ENCODE measurements at regions not wholly inside any gene's neighbourhood (a gene's known extent, or its start where the extent isn't known, plus 50 kb on each side); places are given as distances from the start of the nearest gene placed in this dataset.

DNA sequence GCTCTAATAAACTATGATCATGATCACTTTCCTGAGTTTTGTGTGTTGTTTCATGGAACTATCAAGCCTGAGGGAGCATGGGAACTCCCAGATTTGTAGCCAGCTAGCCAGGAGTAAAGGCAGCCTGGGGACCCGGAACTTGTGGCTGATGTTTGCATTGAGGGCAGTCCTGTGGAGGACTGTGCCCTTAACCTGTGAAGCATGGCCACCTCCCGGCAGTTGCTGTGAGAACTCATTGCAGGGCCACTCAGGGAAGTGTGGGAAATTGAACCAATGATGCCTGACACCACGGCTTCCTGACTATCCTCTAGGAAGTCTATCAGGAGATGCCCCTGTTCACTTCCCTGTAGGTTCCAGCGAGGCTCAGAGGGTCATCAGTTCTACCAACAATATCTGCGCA is 250.6 kb downstream of the DAD1 start:
- Histone ChIP-seq H3K36me3 (no peaks in the 10 kb centered on the region), H3K27ac (peak overlapping the region; percentile 45 to 71), H3K4me3 (no peak overlapping the region), H3K9me3 (no peaks in the 10 kb centered on the region), H3K27me3 (no peaks in the 10 kb centered on the region), H3K4me1 (peaks cover 0 to 7% of the 10 kb centered on the region in 2 donors)
- TF ChIP-seq, protein P1, sequence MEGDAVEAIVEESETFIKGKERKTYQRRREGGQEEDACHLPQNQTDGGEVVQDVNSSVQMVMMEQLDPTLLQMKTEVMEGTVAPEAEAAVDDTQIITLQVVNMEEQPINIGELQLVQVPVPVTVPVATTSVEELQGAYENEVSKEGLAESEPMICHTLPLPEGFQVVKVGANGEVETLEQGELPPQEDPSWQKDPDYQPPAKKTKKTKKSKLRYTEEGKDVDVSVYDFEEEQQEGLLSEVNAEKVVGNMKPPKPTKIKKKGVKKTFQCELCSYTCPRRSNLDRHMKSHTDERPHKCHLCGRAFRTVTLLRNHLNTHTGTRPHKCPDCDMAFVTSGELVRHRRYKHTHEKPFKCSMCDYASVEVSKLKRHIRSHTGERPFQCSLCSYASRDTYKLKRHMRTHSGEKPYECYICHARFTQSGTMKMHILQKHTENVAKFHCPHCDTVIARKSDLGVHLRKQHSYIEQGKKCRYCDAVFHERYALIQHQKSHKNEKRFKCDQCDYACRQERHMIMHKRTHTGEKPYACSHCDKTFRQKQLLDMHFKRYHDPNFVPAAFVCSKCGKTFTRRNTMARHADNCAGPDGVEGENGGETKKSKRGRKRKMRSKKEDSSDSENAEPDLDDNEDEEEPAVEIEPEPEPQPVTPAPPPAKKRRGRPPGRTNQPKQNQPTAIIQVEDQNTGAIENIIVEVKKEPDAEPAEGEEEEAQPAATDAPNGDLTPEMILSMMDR (IDR thresholded peaks at IDR 0.05), result no peak
- no peak for DNase-seq (ENCODE audit: low spot score in 2 of 2)
- intact Hi-C loops (cut with DNase I), result no loop called here

DNA sequence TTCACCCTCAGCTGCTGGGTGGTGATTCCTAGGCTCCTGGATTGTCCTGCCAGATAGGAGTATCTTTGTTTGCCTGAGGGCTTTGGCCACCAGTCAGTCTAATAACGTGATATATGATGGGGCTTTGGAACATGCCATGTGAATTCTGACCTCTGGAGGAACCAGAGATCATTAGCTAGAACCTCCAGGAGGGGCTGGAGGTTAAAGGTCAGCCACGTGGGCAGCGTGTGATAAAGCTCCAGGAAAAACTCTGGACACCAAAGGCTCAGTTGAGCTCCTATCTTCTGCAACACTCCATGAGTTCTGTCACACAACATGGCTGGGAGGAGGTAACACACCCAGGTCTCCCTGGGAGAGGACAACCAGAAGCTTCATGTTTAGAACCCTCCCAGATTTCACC is 251.1 kb downstream of the DAD1 start:
- H3K4me1 ChIP-seq, result peaks cover 0 to 7% of the 10 kb centered on the region in 2 donors
- H3K27ac ChIP-seq, result peak overlapping the region; percentile 45 to 71
- intact Hi-C loops (cut with DNase I), result no loop called here
- TF ChIP-seq, protein P1 (IDR thresholded peaks at IDR 0.05), result no peak
- no peaks in the 10 kb centered on the region for H3K27me3 ChIP-seq
- no peak overlapping the region for H3K4me3 ChIP-seq
- H3K36me3 ChIP-seq, result no peaks in the 10 kb centered on the region
- no peak for DNase-seq (ENCODE audit: low spot score in 2 of 2)
- H3K9me3 ChIP-seq, result no peaks in the 10 kb centered on the region

DNA sequence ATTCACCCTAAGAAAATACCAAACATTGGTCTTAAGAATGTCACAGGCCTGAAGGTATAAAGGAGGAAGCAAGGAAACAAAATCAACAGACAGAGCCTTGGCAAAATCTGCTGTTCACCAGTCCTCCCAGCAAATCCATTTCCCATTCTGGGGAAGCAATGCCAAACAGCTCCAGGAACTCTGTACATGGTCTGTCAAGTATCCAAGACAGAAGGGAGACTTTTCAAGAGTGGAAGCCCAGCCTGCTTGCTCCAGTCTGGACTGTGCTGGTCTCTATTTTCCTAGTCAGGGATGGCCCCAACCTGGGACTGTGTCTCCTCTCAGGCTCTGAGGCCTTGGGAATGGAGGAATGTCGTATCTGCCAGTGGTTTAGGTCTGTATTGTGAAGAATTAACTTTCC is 251.5 kb downstream of the DAD1 start:
- TF ChIP-seq, protein P1 (IDR thresholded peaks at IDR 0.05), result no peak
- Histone ChIP-seq H3K4me3 (no peak overlapping the region), H3K27ac (peak overlapping the region in 1 of 2 donors; percentile 71), H3K4me1 (peaks cover 0 to 7% of the 10 kb centered on the region in 2 donors), H3K36me3 (no peaks in the 10 kb centered on the region), H3K9me3 (no peaks in the 10 kb centered on the region), H3K27me3 (no peaks in the 10 kb centered on the region)
- no peak for DNase-seq (ENCODE audit: low spot score in 2 of 2)
- intact Hi-C loops (cut with DNase I), result no loop called here

DNA sequence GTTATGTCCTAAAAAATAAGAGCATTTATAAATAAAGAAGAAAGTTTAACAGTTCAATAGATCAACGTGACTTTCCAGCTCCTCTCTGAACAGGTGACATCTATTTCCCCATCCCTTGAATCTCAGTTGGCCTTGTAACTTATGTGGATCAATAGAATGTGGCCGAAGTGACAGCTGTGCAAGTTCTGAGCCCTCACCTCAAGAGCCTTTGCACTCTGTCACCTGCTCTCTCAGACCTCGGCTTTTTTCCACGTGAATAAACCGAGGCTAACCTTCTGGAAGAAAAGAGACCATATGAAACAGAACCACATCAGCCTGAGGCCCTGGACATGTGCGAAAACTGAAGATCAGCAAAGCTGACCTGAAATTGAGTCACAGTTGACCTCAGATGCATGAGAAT is 253.0 kb downstream of the DAD1 start:
- intact Hi-C loops (cut with DNase I), result no loop called here
- no peak overlapping the region for H3K27ac ChIP-seq
- no peaks in the 10 kb centered on the region for H3K27me3 ChIP-seq
- peaks cover 0 to 7% of the 10 kb centered on the region in 2 donors for H3K4me1 ChIP-seq
- no peaks in the 10 kb centered on the region for H3K36me3 ChIP-seq
- H3K9me3 ChIP-seq, result no peaks in the 10 kb centered on the region
- TF ChIP-seq, protein P1 (IDR thresholded peaks at IDR 0.05), result no peak
- H3K4me3 ChIP-seq, result no peak overlapping the region
- no peak for DNase-seq (ENCODE audit: low spot score in 2 of 2)

DNA sequence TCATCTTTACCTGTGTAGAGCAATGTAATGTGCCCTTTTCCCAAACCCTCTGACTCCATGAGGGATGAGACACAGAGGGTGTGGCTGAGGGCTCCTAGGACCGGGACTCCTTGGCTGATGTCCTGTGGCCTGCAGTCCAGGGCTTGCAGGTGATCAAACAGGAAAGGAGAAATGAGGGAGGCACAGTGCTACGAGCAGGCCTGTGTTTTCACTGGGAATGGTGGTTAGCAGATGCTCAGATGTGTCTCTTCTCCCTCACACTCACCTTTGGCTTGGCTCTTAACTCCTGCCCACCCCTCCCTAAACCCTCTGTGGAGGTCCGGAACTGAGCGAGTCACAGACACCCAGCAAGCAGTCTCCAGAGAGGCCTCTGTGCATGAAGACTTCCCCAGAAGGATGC is 254.4 kb downstream of the DAD1 start:
- no peaks in the 10 kb centered on the region for H3K9me3 ChIP-seq
- H3K4me1 ChIP-seq, result peaks cover 0 to 7% of the 10 kb centered on the region in 2 donors
- no peak for DNase-seq (ENCODE audit: low spot score in 2 of 2)
- H3K27me3 ChIP-seq, result no peaks in the 10 kb centered on the region
- no peak overlapping the region for H3K27ac ChIP-seq
- H3K4me3 ChIP-seq, result no peak overlapping the region
- intact Hi-C loops (cut with DNase I), result no loop called here
- no peaks in the 10 kb centered on the region for H3K36me3 ChIP-seq
- TF ChIP-seq, protein P1 (IDR thresholded peaks at IDR 0.05), result no peak

DNA sequence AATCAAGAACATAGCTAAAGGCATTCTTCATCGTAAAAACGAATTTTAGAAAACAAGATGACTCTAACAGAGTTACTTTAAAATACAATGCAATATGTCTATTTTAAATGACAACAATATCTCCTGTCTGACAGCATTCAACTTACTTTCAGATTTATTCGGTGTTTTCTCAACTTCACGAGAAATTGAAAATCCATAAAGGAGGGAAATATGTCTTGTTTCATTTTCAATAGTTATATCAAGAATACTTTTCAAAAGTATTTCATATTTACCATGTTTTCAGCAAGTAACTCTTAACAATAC is 254.8 kb downstream of the DAD1 start:
- intact Hi-C loops (cut with DNase I), result no loop called here
- no peaks in the 10 kb centered on the region for H3K36me3 ChIP-seq
- H3K9me3 ChIP-seq, result no peaks in the 10 kb centered on the region
- DNase-seq (ENCODE audit: low spot score in 2 of 2), result no peak
- H3K4me3 ChIP-seq, result no peak overlapping the region
- H3K27ac ChIP-seq, result no peak overlapping the region
- TF ChIP-seq, protein P1 (IDR thresholded peaks at IDR 0.05), result no peak
- peaks cover 0 to 7% of the 10 kb centered on the region in 2 donors for H3K4me1 ChIP-seq
- H3K27me3 ChIP-seq, result no peaks in the 10 kb centered on the region

Data from ascending aorta (tissue), 2 donors.